IMR-90 (cell line): ENCODE measurements at regions not wholly inside any gene's neighbourhood (a gene's known extent, or its start where the extent isn't known, plus 50 kb on each side); places are given as distances from the start of the nearest gene placed in this dataset.

Source experiments
- CEBPB ChIP-seq: IDR thresholded peaks from 2 replicates; pipeline ENCODE4 v1.6.1; 2012; ENCODE audit warnings: low read depth, low read length, improper control_type of control experiment
- CTCF ChIP-seq: conservative IDR thresholded peaks from 2 replicates; pipeline ENCODE4 v1.5.1; 2012; ENCODE audit warnings: mild to moderate bottlenecking, low read depth, low read length, improper control_type of control experiment
- FOS ChIP-seq: fragments of 150-350 bp; IDR thresholded peaks from 2 replicates; pipeline ENCODE4 v1.6.1; 2016; ENCODE audit warnings: low read depth, low read length
- POLR2A ChIP-seq: IDR thresholded peaks from 2 replicates; pipeline ENCODE4 v1.6.1; 2012; ENCODE audit warnings: mild to moderate bottlenecking, low read depth, low read length
- RFX5 ChIP-seq: IDR thresholded peaks from 2 replicates; pipeline ENCODE4 v1.8.0; 2012; ENCODE audit warnings: low read depth, mild to moderate bottlenecking, low read length, moderate library complexity
- SMC3 ChIP-seq: fragments of 150-350 bp; IDR thresholded peaks from 2 replicates; pipeline ENCODE4 v1.6.1; 2016; ENCODE audit warnings: low read depth, mild to moderate bottlenecking, antibody characterized with exemption, low read length, moderate library complexity
- USF2 ChIP-seq: fragments of 150-350 bp; IDR thresholded peaks from 2 replicates; pipeline ENCODE4 v1.6.1; 2017; ENCODE audit warnings: mild to moderate bottlenecking, antibody characterized with exemption, low read length, low read depth

- TF ChIP-seq POLR2A: no peak
- no peak for TF ChIP-seq USF2
- TF ChIP-seq FOS: no peak
- TF ChIP-seq CTCF: no peak
- no peak for TF ChIP-seq SMC3
- no peak for TF ChIP-seq CEBPB
- no peak for TF ChIP-seq RFX5
Observed at GRCh38 chr3:117297065-117297464, 587.5 kb downstream of the TUSC7 start.
